Endodermal cell (in vitro differentiated cells): ENCODE measurements at regions not wholly inside any gene's neighbourhood (a gene's known extent, or its start where the extent isn't known, plus 50 kb on each side); places are given as distances from the start of the nearest gene placed in this dataset.

Experiments used
- DNase-seq: peaks from one replicate; pipeline ENCODE4 v3.0.0-alpha.2; 2017
- H3K27ac ChIP-seq: 2 replicates; pipeline ENCODE4 v1.5.1; 2013; ENCODE audit warnings: mild to moderate bottlenecking, low read depth, low read length, moderate library complexity
- H3K27me3 ChIP-seq: 2 replicates; pipeline ENCODE4 v1.6.1; 2013; ENCODE audit warnings: mild to moderate bottlenecking, low read length, moderate library complexity; ENCODE audit not compliant: insufficient read depth, control insufficient read depth, poor library complexity, severe bottlenecking
- H3K36me3 ChIP-seq: 2 replicates; pipeline ENCODE4 v1.7.0; 2013; ENCODE audit warnings: mild to moderate bottlenecking, low read length, moderate library complexity; ENCODE audit not compliant: control insufficient read depth, insufficient read depth
- H3K4me1 ChIP-seq: one replicate; pipeline ENCODE4 v1.7.0; 2013; ENCODE audit warnings: low read length; ENCODE audit not compliant: control insufficient read depth, insufficient read depth
- H3K4me3 ChIP-seq: 2 replicates; pipeline ENCODE4 v1.5.1; 2013; ENCODE audit warnings: mild to moderate bottlenecking, low read length, moderate library complexity
- H3K9ac ChIP-seq: 2 replicates; pipeline ENCODE4 v1.6.1; 2013; ENCODE audit warnings: mild to moderate bottlenecking, low read length, moderate library complexity; ENCODE audit not compliant: poor library complexity, severe bottlenecking; ENCODE audit errors: extremely low read depth
- H3K9me3 ChIP-seq: 2 replicates; pipeline ENCODE4 v1.6.1; 2013; ENCODE audit warnings: mild to moderate bottlenecking, low read length, moderate library complexity; ENCODE audit not compliant: control insufficient read depth
- H3K27ac Mint-ChIP-seq: 2 replicates; pipeline ENCODE4 v1.8.0; 2020; ENCODE audit warnings: mixed read lengths
- H3K27me3 Mint-ChIP-seq: 2 replicates; pipeline ENCODE4 v1.8.0; 2021; ENCODE audit warnings: mild to moderate bottlenecking, mixed read lengths; ENCODE audit not compliant: insufficient read depth
- H3K36me3 Mint-ChIP-seq: 2 replicates; pipeline ENCODE4 v1.8.0; 2020; ENCODE audit warnings: low read depth, mixed read lengths
- H3K4me1 Mint-ChIP-seq: 2 replicates; pipeline ENCODE4 v1.8.0; 2020; ENCODE audit warnings: mixed read lengths
- H3K4me3 Mint-ChIP-seq: 2 replicates; pipeline ENCODE4 v1.8.0; 2020; ENCODE audit warnings: mild to moderate bottlenecking, moderate library complexity, mixed read lengths
- H3K9me3 Mint-ChIP-seq: 2 replicates; pipeline ENCODE4 v1.8.0; 2020; ENCODE audit warnings: mild to moderate bottlenecking, mixed read lengths
- CTCF ChIP-seq: fragments of 200-600 bp; sonication (generic); conservative IDR thresholded peaks from 2 replicates; pipeline ENCODE4 v1.5.0; 2021; ENCODE audit warnings: antibody characterized with exemption, mild to moderate bottlenecking
- WGBS, 2 experiments: methylation state at CpG; one replicate each; pipeline versions ENCODE4 v1.1.5 to v1.1.7; 2013; ENCODE audit warnings: missing lambda C conversion rate in 2 of 2, mixed read lengths in 1 of 2; ENCODE audit not compliant: insufficient coverage in 1 of 2, insufficient read length in 1 of 2; 5-methylcytosine and 5-hydroxymethylcytosine counted together

- Mint-ChIP-seq H3K36me3 (peaks cover 4% of the 10 kb centered on the region), H3K27ac (no peak overlapping the region), H3K9me3 (peaks cover 26% of the 10 kb centered on the region), H3K27me3 (peaks cover 34% of the 10 kb centered on the region), H3K4me3 (no peak overlapping the region), H3K4me1 (peaks cover 12% of the 10 kb centered on the region)
- Histone ChIP-seq H3K4me1 (no peaks in the 10 kb centered on the region), H3K9ac (no peak overlapping the region), H3K27me3 (no peaks in the 10 kb centered on the region), H3K36me3 (no peaks in the 10 kb centered on the region), H3K4me3 (no peak overlapping the region), H3K27ac (no peak overlapping the region), H3K9me3 (peaks cover 16% of the 10 kb centered on the region)
- 91 to 95% methylated on average over 4 to 5 of the region's 5 CpGs for WGBS, 2 experiments
- no peak for TF ChIP-seq CTCF
- no peak for DNase-seq
These were observed 122.1 kb downstream of the TMEM17 start for GRCh38 chr2:62383846-62384245.

GRCh38 chr2:62382757-62383156 is 123.2 kb downstream of the TMEM17 start:
- Mint-ChIP-seq H3K27ac (no peak overlapping the region), H3K36me3 (peaks cover 4% of the 10 kb centered on the region), H3K9me3 (peaks cover 26% of the 10 kb centered on the region), H3K27me3 (peaks cover 41% of the 10 kb centered on the region), H3K4me3 (no peak overlapping the region), H3K4me1 (peaks cover 12% of the 10 kb centered on the region)
- 92 to 95% methylated on average over 2 of the region's 2 CpGs for WGBS, 2 experiments
- H3K9me3 ChIP-seq, result peaks cover 16% of the 10 kb centered on the region
- no peak overlapping the region for H3K9ac ChIP-seq
- no peak for DNase-seq
- H3K4me1 ChIP-seq, result no peaks in the 10 kb centered on the region
- no peaks in the 10 kb centered on the region for H3K27me3 ChIP-seq
- no peak for TF ChIP-seq CTCF
- H3K36me3 ChIP-seq, result no peaks in the 10 kb centered on the region
- H3K27ac ChIP-seq, result no peak overlapping the region
- no peak overlapping the region for H3K4me3 ChIP-seq

DNA sequence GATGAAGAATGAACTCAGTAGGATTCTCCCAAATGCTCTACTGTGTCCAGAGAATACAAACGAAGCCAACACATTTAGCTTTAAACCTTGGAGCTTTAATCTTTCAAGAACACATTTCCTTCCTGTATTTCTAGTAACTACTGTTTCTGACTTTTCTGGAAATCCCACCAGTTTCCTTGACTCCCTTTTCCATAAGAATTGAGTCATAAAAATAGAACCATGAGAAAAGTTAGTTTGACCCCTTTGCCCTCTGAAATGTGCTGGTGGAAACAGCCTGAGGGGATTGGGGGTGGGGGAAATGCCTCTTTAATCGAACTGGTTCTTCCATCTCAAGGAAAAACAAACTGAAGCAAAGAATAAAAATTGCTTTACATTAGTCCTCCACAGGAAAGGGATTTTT is 123.9 kb downstream of the TMEM17 start:
- Mint-ChIP-seq H3K4me3 (no peak overlapping the region), H3K27me3 (peaks cover 48% of the 10 kb centered on the region), H3K4me1 (peaks cover 12% of the 10 kb centered on the region), H3K27ac (no peak overlapping the region), H3K36me3 (peaks cover 4% of the 10 kb centered on the region), H3K9me3 (peaks cover 23% of the 10 kb centered on the region)
- Histone ChIP-seq H3K4me3 (no peak overlapping the region), H3K9me3 (peaks cover 16% of the 10 kb centered on the region), H3K36me3 (no peaks in the 10 kb centered on the region), H3K4me1 (no peaks in the 10 kb centered on the region), H3K9ac (no peak overlapping the region), H3K27me3 (no peaks in the 10 kb centered on the region), H3K27ac (no peak overlapping the region)
- no peak for DNase-seq
- TF ChIP-seq CTCF, result no peak
- 66 to 83% methylated on average over 1 to 2 of the region's 2 CpGs for WGBS, 2 experiments
